OCI-LY1 (cell line): ENCODE measurements at regions not wholly inside any gene's neighbourhood (a gene's known extent, or its start where the extent isn't known, plus 50 kb on each side); places are given as distances from the start of the nearest gene placed in this dataset.

Experiments used
- EZH2 ChIP-seq: fragments of 200-600 bp; sonication (generic), shearing (Covaris generic); IDR thresholded peaks from 2 replicates; pipeline ENCODE4 v1.8.0; 2017; ENCODE audit warnings: borderline replicate concordance, mixed run types, mild to moderate bottlenecking, antibody characterized with exemption, low read length, moderate library complexity, mixed read lengths
- TF ChIP-seq, protein P1 (sequence below): fragments of 200-600 bp; sonication (generic), shearing (Covaris generic); IDR thresholded peaks from 2 replicates; pipeline ENCODE4 v1.5.1; 2017; ENCODE audit warnings: mild to moderate bottlenecking, antibody characterized with exemption, low read length, moderate library complexity, mixed read lengths

- TF ChIP-seq, protein P1, sequence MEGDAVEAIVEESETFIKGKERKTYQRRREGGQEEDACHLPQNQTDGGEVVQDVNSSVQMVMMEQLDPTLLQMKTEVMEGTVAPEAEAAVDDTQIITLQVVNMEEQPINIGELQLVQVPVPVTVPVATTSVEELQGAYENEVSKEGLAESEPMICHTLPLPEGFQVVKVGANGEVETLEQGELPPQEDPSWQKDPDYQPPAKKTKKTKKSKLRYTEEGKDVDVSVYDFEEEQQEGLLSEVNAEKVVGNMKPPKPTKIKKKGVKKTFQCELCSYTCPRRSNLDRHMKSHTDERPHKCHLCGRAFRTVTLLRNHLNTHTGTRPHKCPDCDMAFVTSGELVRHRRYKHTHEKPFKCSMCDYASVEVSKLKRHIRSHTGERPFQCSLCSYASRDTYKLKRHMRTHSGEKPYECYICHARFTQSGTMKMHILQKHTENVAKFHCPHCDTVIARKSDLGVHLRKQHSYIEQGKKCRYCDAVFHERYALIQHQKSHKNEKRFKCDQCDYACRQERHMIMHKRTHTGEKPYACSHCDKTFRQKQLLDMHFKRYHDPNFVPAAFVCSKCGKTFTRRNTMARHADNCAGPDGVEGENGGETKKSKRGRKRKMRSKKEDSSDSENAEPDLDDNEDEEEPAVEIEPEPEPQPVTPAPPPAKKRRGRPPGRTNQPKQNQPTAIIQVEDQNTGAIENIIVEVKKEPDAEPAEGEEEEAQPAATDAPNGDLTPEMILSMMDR = no peak
- TF ChIP-seq EZH2 = no peak
Measured at GRCh38 chr11:104658177-104658576, 240.1 kb downstream of the CASP12 start.
